ENCODE measurements at regions not wholly inside any gene's neighbourhood (a gene's known extent, or its start where the extent isn't known, plus 50 kb on each side); places are given as distances from the start of the nearest gene placed in this dataset.
"Not testable (repeated sequence)": the region's sequence is repeated elsewhere in the genome, so short reads cannot be mapped to it uniquely, and the experiment has no call there.

- peak in 1 of 3 donors; percentile 27 for DNase-seq
Observed at GRCh38 chr2:58350484-58350883, 109.4 kb upstream of the FANCL start.

GRCh38 chr2:58347810-58348209, 106.7 kb upstream of the FANCL start:
- peaks cover 23% of the 10 kb centered on the region for H3K27me3 Mint-ChIP-seq
- no peaks in the 10 kb centered on the region for H3K36me3 Mint-ChIP-seq
- H3K27me3 ChIP-seq (ENCODE audit: control insufficient read depth, insufficient read depth, low read length) = no peaks in the 10 kb centered on the region
- H3K4me3 Mint-ChIP-seq = no peak overlapping the region
- H3K9me3 ChIP-seq (ENCODE audit: control insufficient read depth in 2 of 2, low read length in 2 of 2) = no peaks in the 10 kb centered on the region
- no peak overlapping the region for H3K4me3 ChIP-seq (ENCODE audit: low read depth, low read length)
- peaks cover 0 to 7% (median 3%) of the 10 kb centered on the region in 7 donors for H3K9me3 Mint-ChIP-seq
- H3K4me1 Mint-ChIP-seq = peaks cover 0 to 6% (median 0%) of the 10 kb centered on the region in 4 donors
- no peak for ATAC-seq (ENCODE audit: low read depth in 2 of 2)
- no peak overlapping the region for H3K27ac ChIP-seq (ENCODE audit: insufficient read depth, low read length, poor library complexity, severe bottlenecking)
- DNase-seq = no peak
- no peaks in the 10 kb centered on the region for H3K36me3 ChIP-seq (ENCODE audit: control insufficient read depth, insufficient read depth, low read length)
- no peak overlapping the region for H3K27ac Mint-ChIP-seq
- H3K4me1 ChIP-seq (ENCODE audit: control insufficient read depth, insufficient read depth, low read length, poor library complexity, severe bottlenecking) = no peaks in the 10 kb centered on the region

More at GRCh38 chr2:58350484-58350883, 109.4 kb upstream of the FANCL start:
- Histone ChIP-seq H3K36me3 (ENCODE audit: control insufficient read depth, insufficient read depth, low read length) (no peaks in the 10 kb centered on the region), H3K9me3 (ENCODE audit: control insufficient read depth in 2 of 2, low read length in 2 of 2) (no peaks in the 10 kb centered on the region), H3K4me3 (ENCODE audit: low read depth, low read length) (no peak overlapping the region), H3K27me3 (ENCODE audit: control insufficient read depth, insufficient read depth, low read length) (peaks cover 2% of the 10 kb centered on the region), H3K4me1 (ENCODE audit: control insufficient read depth, insufficient read depth, low read length, poor library complexity, severe bottlenecking) (no peaks in the 10 kb centered on the region), H3K27ac (ENCODE audit: insufficient read depth, low read length, poor library complexity, severe bottlenecking) (no peak overlapping the region)
- H3K36me3 Mint-ChIP-seq = no peaks in the 10 kb centered on the region
- no peak overlapping the region for H3K4me3 Mint-ChIP-seq
- H3K4me1 Mint-ChIP-seq = peaks cover 0 to 6% (median 0%) of the 10 kb centered on the region in 4 donors
- no peak overlapping the region for H3K27ac Mint-ChIP-seq
- H3K9me3 Mint-ChIP-seq = peaks cover 0 to 7% (median 1%) of the 10 kb centered on the region in 7 donors
- H3K27me3 Mint-ChIP-seq = peaks cover 28% of the 10 kb centered on the region
- ATAC-seq (ENCODE audit: low read depth in 2 of 2) = no peak

- H3K27me3 Mint-ChIP-seq = peaks cover 7% of the 10 kb centered on the region
- no peaks in the 10 kb centered on the region for H3K4me1 Mint-ChIP-seq
- H3K4me3 ChIP-seq (ENCODE audit: low read depth, low read length) = no peak overlapping the region
- no peaks in the 10 kb centered on the region for H3K27me3 ChIP-seq (ENCODE audit: control insufficient read depth, insufficient read depth, low read length)
- ATAC-seq (ENCODE audit: low read depth in 2 of 2) = no peak
- no peaks in the 10 kb centered on the region for H3K36me3 ChIP-seq (ENCODE audit: control insufficient read depth, insufficient read depth, low read length)
- H3K9me3 ChIP-seq (ENCODE audit: control insufficient read depth in 2 of 2, low read length in 2 of 2) = no peaks in the 10 kb centered on the region
- H3K36me3 Mint-ChIP-seq = no peaks in the 10 kb centered on the region
- H3K27ac Mint-ChIP-seq = peak overlapping the region in 1 of 3 donors; percentile 66
- no peaks in the 10 kb centered on the region for H3K4me1 ChIP-seq (ENCODE audit: control insufficient read depth, insufficient read depth, low read length, poor library complexity, severe bottlenecking)
- H3K27ac ChIP-seq (ENCODE audit: insufficient read depth, low read length, poor library complexity, severe bottlenecking) = no peak overlapping the region
- no peak overlapping the region for H3K4me3 Mint-ChIP-seq
- DNase-seq = no peak
- peaks cover 0 to 18% (median 7%) of the 10 kb centered on the region in 7 donors for H3K9me3 Mint-ChIP-seq
Observed at GRCh38 chr2:58341047-58341446, 99.9 kb upstream of the FANCL start.

- Mint-ChIP-seq H3K27me3 (peaks cover 7% of the 10 kb centered on the region), H3K27ac (no peak overlapping the region), H3K4me1 (no peaks in the 10 kb centered on the region), H3K36me3 (no peaks in the 10 kb centered on the region), H3K9me3 (peaks cover 0 to 18% (median 7%) of the 10 kb centered on the region in 7 donors), H3K4me3 (no peak overlapping the region)
- Histone ChIP-seq H3K4me3 (ENCODE audit: low read depth, low read length) (no peak overlapping the region), H3K27me3 (ENCODE audit: control insufficient read depth, insufficient read depth, low read length) (no peaks in the 10 kb centered on the region), H3K27ac (ENCODE audit: insufficient read depth, low read length, poor library complexity, severe bottlenecking) (no peak overlapping the region), H3K36me3 (ENCODE audit: control insufficient read depth, insufficient read depth, low read length) (no peaks in the 10 kb centered on the region), H3K9me3 (ENCODE audit: control insufficient read depth in 2 of 2, low read length in 2 of 2) (no peaks in the 10 kb centered on the region), H3K4me1 (ENCODE audit: control insufficient read depth, insufficient read depth, low read length, poor library complexity, severe bottlenecking) (no peaks in the 10 kb centered on the region)
- DNase-seq (no peak), ATAC-seq (ENCODE audit: low read depth in 2 of 2) (no peak)
Observed at GRCh38 chr2:58339548-58340243, 98.6 kb upstream of the FANCL start.

- no peak overlapping the region for H3K4me3 ChIP-seq (ENCODE audit: low read depth, low read length)
- DNase-seq (no peak), ATAC-seq (ENCODE audit: low read depth in 2 of 2) (no peak)
- no peaks in the 10 kb centered on the region for H3K36me3 Mint-ChIP-seq
- peaks cover under 1% of the 10 kb centered on the region for H3K27me3 Mint-ChIP-seq
- H3K4me3 Mint-ChIP-seq = no peak overlapping the region
- no peaks in the 10 kb centered on the region for H3K36me3 ChIP-seq (ENCODE audit: control insufficient read depth, insufficient read depth, low read length)
- no peak overlapping the region for H3K27ac Mint-ChIP-seq
- no peak overlapping the region for H3K27ac ChIP-seq (ENCODE audit: insufficient read depth, low read length, poor library complexity, severe bottlenecking)
- H3K9me3 Mint-ChIP-seq = peaks cover 0 to 7% (median 1%) of the 10 kb centered on the region in 7 donors
- H3K4me1 Mint-ChIP-seq = no peaks in the 10 kb centered on the region
- H3K4me1 ChIP-seq (ENCODE audit: control insufficient read depth, insufficient read depth, low read length, poor library complexity, severe bottlenecking) = no peaks in the 10 kb centered on the region
- H3K9me3 ChIP-seq (ENCODE audit: control insufficient read depth in 2 of 2, low read length in 2 of 2) = no peaks in the 10 kb centered on the region
- no peaks in the 10 kb centered on the region for H3K27me3 ChIP-seq (ENCODE audit: control insufficient read depth, insufficient read depth, low read length)
Observed at GRCh38 chr2:58336416-58336815, 95.3 kb upstream of the FANCL start.

- no peak overlapping the region for H3K4me3 Mint-ChIP-seq
- peaks cover 0 to 2% (median 0%) of the 10 kb centered on the region in 7 donors for H3K9me3 Mint-ChIP-seq
- Histone ChIP-seq H3K36me3 (ENCODE audit: control insufficient read depth, insufficient read depth, low read length) (no peaks in the 10 kb centered on the region), H3K9me3 (ENCODE audit: control insufficient read depth in 2 of 2, low read length in 2 of 2) (no peaks in the 10 kb centered on the region), H3K27me3 (ENCODE audit: control insufficient read depth, insufficient read depth, low read length) (no peaks in the 10 kb centered on the region), H3K4me3 (ENCODE audit: low read depth, low read length) (no peak overlapping the region), H3K27ac (ENCODE audit: insufficient read depth, low read length, poor library complexity, severe bottlenecking) (no peak overlapping the region), H3K4me1 (ENCODE audit: control insufficient read depth, insufficient read depth, low read length, poor library complexity, severe bottlenecking) (no peaks in the 10 kb centered on the region)
- H3K27me3 Mint-ChIP-seq = no peaks in the 10 kb centered on the region
- H3K4me1 Mint-ChIP-seq = no peaks in the 10 kb centered on the region
- DNase-seq (no peak), ATAC-seq (ENCODE audit: low read depth in 2 of 2) (no peak)
- no peak overlapping the region for H3K27ac Mint-ChIP-seq
- no peaks in the 10 kb centered on the region for H3K36me3 Mint-ChIP-seq
Observed at GRCh38 chr2:58334414-58334813, 93.3 kb upstream of the FANCL start.

GRCh38 chr2:58325296-58325895, 84.3 kb upstream of the FANCL start:
- not testable (repeated sequence) for H3K4me3 ChIP-seq (ENCODE audit: low read depth, low read length); H3K36me3 Mint-ChIP-seq; H3K27ac Mint-ChIP-seq; H3K27me3 Mint-ChIP-seq; H3K4me1 ChIP-seq (ENCODE audit: control insufficient read depth, insufficient read depth, low read length, poor library complexity, severe bottlenecking); DNase-seq; H3K36me3 ChIP-seq (ENCODE audit: control insufficient read depth, insufficient read depth, low read length); H3K9me3 ChIP-seq (ENCODE audit: control insufficient read depth in 2 of 2, low read length in 2 of 2); H3K27ac ChIP-seq (ENCODE audit: insufficient read depth, low read length, poor library complexity, severe bottlenecking); ATAC-seq (ENCODE audit: low read depth in 2 of 2); H3K4me1 Mint-ChIP-seq; H3K9me3 Mint-ChIP-seq; H3K4me3 Mint-ChIP-seq; H3K27me3 ChIP-seq (ENCODE audit: control insufficient read depth, insufficient read depth, low read length)

- H3K27ac ChIP-seq (ENCODE audit: insufficient read depth, low read length, poor library complexity, severe bottlenecking) = no peak overlapping the region
- H3K4me1 ChIP-seq (ENCODE audit: control insufficient read depth, insufficient read depth, low read length, poor library complexity, severe bottlenecking) = no peaks in the 10 kb centered on the region
- H3K4me3 ChIP-seq (ENCODE audit: low read depth, low read length) = no peak overlapping the region
- Mint-ChIP-seq H3K36me3 (no peaks in the 10 kb centered on the region), H3K27me3 (no peaks in the 10 kb centered on the region), H3K4me1 (no peaks in the 10 kb centered on the region), H3K4me3 (no peak overlapping the region), H3K9me3 (peaks cover 0 to 2% (median 0%) of the 10 kb centered on the region in 7 donors), H3K27ac (no peak overlapping the region)
- DNase-seq = no peak
- ATAC-seq (ENCODE audit: low read depth in 2 of 2) = no peak
- H3K9me3 ChIP-seq (ENCODE audit: control insufficient read depth in 2 of 2, low read length in 2 of 2) = no peaks in the 10 kb centered on the region
- no peaks in the 10 kb centered on the region for H3K36me3 ChIP-seq (ENCODE audit: control insufficient read depth, insufficient read depth, low read length)
- H3K27me3 ChIP-seq (ENCODE audit: control insufficient read depth, insufficient read depth, low read length) = peaks cover 2% of the 10 kb centered on the region
Observed at GRCh38 chr2:58319481-58319880, 78.4 kb upstream of the FANCL start.

All from CD4-positive, CD25-positive, alpha-beta regulatory T cell (primary cell).